ENCODE measurements at regions not wholly inside any gene's neighbourhood (a gene's known extent, or its start where the extent isn't known, plus 50 kb on each side); places are given as distances from the start of the nearest gene placed in this dataset.

DNA sequence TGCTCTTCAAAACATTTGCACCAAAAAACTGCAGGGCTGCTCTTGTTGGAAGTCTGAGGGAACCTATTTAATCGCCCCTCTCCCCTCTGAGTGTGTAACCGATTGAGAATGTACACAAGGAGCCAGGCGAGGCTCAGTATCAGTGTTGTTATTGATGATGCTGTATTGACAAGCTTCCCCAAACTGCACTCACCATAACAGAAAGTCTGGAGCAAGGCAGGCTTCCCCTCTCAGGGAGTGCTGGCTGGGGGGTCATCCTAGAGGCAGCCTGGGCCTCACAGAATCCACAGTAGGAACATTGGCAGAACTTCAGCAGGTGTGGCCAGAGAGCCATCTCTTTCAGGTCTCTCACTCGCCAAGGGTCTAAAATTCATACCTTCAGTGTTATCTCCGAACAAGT is 58.1 kb upstream of the TUNAR start:
- H3K4me3 ChIP-seq (ENCODE audit: low read depth, low read length), result no peak overlapping the region
- DNase-seq (ENCODE audit: low read depth), result no peak
- TF ChIP-seq, protein P1, sequence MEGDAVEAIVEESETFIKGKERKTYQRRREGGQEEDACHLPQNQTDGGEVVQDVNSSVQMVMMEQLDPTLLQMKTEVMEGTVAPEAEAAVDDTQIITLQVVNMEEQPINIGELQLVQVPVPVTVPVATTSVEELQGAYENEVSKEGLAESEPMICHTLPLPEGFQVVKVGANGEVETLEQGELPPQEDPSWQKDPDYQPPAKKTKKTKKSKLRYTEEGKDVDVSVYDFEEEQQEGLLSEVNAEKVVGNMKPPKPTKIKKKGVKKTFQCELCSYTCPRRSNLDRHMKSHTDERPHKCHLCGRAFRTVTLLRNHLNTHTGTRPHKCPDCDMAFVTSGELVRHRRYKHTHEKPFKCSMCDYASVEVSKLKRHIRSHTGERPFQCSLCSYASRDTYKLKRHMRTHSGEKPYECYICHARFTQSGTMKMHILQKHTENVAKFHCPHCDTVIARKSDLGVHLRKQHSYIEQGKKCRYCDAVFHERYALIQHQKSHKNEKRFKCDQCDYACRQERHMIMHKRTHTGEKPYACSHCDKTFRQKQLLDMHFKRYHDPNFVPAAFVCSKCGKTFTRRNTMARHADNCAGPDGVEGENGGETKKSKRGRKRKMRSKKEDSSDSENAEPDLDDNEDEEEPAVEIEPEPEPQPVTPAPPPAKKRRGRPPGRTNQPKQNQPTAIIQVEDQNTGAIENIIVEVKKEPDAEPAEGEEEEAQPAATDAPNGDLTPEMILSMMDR (IDR thresholded peaks at IDR 0.05; ENCODE audit: insufficient read depth, low read length), result no peak

GRCh38 chr14:95817271-95817670 is 59.4 kb upstream of the TUNAR start:
- no peak overlapping the region for H3K4me3 ChIP-seq (ENCODE audit: low read depth, low read length)
- TF ChIP-seq, protein P1 (IDR thresholded peaks at IDR 0.05; ENCODE audit: insufficient read depth, low read length), result no peak
- no peak for DNase-seq (ENCODE audit: low read depth)

GRCh38 chr14:95816539-95816938 is 60.1 kb upstream of the TUNAR start:
- TF ChIP-seq, protein P1 (IDR thresholded peaks at IDR 0.05; ENCODE audit: insufficient read depth, low read length), result no peak
- H3K4me3 ChIP-seq (ENCODE audit: low read depth, low read length), result no peak overlapping the region
- no peak for DNase-seq (ENCODE audit: low read depth)

DNA sequence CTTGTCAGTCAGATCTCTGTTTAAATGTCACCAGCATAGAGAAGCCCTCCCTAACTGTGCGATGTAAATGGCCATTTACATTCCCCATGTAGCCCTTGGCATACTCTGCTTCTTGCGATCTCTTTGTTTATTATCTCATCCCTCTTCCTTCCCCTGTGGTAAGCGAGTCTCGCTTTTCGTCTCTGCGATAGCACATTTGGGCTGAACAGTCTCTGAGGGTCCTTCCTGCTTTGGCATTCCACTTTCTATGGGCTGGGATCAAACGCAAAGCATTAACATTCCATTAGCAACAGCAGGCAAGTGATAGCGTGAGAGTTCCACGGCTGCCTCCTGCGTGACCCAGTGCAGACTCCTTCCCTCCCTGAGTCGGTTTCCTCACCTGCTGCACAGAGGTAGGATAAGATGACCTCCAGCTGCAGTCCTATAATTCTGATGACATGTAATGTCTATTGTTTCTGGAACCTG is 61.4 kb upstream of the TUNAR start:
- H3K4me3 ChIP-seq (ENCODE audit: low read depth, low read length), result no peak overlapping the region
- no peak for DNase-seq (ENCODE audit: low read depth)
- TF ChIP-seq, protein P1 (IDR thresholded peaks at IDR 0.05; ENCODE audit: insufficient read depth, low read length), result no peak

- H3K4me3 ChIP-seq (ENCODE audit: low read depth, low read length), result no peak overlapping the region
- TF ChIP-seq, protein P1 (IDR thresholded peaks at IDR 0.05; ENCODE audit: insufficient read depth, low read length), result no peak
- DNase-seq (ENCODE audit: low read depth), result no peak
Measured at GRCh38 chr14:95814363-95815225, 62.0 kb upstream of the TUNAR start.

- no peak overlapping the region for H3K4me3 ChIP-seq (ENCODE audit: low read depth, low read length)
- TF ChIP-seq, protein P1 (IDR thresholded peaks at IDR 0.05; ENCODE audit: insufficient read depth, low read length), result no peak
- DNase-seq (ENCODE audit: low read depth), result no peak
Measured at GRCh38 chr14:95811813-95812212, 64.8 kb upstream of the TUNAR start.

Measured in fibroblast of the aortic adventitia (primary cell).